NCI-H1417 (cell line): ENCODE measurements at regions not wholly inside any gene's neighbourhood (a gene's known extent, or its start where the extent isn't known, plus 50 kb on each side); places are given as distances from the start of the nearest gene placed in this dataset.
"Not testable (repeated sequence)": the region's sequence is repeated elsewhere in the genome, so short reads cannot be mapped to it uniquely, and the experiment has no call there.

Source experiments
- DNase-seq, 3 experiments: peaks; one replicate each; lab custom pipeline; 2025; lab: John Stamatoyannopoulos, UW

DNA sequence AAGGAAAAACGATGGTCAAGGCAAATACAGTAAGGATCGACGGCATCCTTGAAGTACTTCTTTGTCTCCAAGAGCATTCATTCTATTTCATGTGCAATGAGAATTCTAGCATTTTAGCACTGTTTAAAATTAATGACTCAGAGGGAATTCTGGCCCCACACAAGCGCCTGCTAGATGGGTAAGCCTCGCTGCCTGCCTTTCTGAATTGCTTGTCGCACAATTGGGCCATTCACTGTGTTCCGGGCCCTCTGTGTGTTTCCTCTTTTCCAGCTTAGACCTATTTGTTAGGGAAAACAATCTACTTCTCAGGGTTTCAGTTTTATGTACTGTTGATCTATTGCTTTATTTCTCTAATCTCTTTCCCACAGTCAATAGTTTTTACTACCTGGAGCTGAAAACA lies 204.7 kb upstream of the ZNF32 start:
- no peak for DNase-seq

DNA sequence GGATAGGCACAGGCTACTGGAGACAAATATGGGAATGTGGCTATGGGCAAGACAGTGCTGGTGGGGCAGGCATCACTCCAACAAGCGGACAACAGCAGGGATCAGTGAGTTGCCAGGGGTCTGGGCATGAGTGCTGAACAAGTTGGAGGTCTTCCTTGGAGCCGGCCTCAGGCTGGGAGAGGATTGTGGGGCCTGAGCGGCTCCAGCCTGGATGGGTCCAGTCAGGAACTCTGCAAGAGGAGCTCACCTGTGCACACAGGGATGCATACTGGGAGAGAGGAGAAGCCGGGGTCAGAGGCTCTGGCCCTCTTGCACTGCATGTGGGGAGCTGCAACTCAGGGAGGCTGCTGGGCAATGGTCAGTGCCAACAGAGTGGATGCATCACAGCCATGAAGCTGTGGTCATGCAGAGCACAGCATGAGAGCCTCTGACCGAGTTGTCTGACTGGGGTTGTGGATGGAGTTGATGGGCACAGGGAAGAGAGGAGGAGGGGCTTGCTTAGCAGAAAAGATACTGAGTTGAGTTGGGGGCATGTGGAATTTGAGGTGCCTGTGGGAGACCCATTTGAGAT lies 204.0 kb upstream of the ZNF32 start:
- no peak for DNase-seq

DNA sequence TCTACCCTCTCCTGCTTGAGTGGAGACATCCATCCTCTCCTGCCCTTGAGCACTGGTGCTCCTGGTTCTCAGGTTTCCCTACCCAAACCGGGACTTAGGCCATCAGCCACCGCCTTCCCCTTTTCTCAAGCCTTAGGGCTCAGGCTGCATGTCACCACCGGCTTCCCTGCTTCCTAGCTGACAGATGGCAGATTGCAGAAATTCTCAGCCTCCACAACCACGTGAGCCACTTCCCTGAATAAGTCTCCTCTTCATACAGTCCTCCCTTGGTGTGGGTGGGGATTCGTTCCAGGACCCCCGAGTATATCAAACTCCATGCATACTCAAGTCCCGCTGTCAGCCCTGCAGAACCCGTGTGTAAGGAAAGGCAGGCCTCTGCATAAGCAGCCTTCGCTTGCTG lies 203.5 kb upstream of the ZNF32 start:
- DNase-seq = no peak

DNA sequence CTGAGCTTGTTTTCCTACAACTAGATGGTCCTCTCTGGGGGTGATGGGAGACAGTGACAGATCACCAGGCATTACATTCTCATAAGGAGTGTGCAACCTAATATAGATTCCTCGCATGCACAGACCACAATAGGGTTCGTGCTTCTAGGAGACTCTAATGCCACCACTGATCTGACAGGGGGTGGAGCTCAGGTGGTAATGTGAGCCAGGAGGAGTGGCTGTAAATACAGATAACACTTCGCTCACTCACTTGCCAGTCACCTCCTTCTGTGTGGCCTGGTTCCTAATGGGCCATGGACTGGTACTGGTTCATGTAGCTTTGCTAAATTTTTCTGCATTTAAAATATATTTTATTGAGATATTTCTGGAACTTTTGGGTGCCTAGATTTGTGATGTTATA lies 202.3 kb upstream of the ZNF32 start:
- DNase-seq = no peak

DNA sequence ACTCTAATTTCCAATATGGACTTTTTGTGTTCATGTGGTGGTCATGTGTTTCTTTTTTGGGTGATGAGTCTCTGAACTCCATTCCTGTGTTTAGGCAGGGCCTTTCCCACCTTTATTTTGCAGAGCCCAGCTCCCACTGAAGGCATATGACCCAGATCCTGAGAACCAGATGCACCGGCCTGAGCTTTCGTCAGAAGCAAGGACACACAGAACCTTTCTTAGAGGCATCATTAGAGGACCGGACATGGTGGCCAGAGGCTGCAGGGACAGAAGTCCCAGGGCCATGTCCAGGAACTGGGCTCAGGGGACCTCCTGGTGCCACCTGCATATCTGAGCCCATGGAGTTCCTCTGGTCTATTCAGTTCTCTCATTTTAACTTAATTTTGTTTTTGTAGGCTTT lies 200.9 kb upstream of the ZNF32 start:
- DNase-seq = no peak

DNA sequence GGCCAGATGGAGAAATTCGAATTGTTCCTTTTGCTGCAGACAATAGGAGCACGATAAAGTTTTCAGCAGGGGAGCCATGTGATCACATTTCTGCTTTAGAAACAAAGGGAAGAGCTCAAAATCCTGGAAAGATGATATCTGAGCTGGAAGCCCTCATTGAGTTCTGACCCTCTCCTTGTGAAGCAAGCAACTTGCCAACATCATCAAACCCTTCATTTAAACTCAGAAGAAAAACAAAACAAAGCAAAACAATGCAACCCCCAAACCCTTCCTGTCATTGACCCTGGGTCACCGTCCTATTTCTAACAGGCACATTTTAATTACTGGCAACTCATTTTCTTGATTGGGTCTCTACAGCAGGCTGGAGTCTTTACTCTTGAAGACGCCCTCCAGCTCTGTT lies 198.3 kb upstream of the ZNF32 start:
- no peak for DNase-seq

DNA sequence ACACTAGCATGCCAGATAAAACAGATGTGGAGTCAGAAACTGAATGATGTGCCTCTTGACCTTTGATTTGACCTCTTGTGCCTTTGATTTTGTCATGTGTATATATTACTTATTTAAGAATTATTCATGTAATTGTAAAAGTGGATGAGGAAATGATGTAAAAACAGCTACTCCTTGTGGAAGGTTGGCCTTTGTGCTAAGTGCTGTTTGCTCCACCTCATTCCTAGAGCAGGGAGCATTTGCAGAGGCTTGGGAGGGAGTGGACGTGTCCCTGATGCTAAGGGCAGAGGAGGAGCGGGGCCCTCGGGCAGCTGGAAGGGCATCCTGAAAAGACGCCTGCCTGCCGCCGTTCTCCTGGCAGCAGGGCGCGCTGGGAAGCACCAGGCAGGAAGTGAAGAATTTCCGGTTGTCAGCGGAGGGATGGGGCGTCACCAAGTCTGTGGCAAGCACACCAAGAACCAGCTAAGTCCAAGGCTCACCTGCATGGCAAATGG lies 197.6 kb upstream of the ZNF32 start:
- no peak for DNase-seq

DNA sequence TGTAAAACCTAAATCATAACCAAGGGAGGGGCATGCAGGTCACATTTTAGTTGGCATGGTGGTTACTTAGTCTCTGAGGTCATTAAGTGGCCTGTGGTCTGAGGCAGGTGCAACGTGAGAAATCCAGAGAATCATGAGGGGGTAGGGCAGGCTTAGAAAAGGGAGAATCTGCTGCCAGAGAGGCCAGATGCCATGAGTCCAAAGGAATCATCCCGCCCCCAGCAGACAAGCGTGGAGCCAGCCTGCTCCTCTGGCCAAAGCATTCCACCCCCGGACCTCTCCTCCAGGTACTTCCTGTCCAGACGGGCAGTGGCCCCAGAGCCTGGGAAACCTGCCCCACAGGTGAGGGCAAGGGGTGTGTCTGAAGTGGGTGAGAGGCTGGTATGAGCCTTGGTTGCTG lies 196.4 kb upstream of the ZNF32 start:
- no peak for DNase-seq

DNA sequence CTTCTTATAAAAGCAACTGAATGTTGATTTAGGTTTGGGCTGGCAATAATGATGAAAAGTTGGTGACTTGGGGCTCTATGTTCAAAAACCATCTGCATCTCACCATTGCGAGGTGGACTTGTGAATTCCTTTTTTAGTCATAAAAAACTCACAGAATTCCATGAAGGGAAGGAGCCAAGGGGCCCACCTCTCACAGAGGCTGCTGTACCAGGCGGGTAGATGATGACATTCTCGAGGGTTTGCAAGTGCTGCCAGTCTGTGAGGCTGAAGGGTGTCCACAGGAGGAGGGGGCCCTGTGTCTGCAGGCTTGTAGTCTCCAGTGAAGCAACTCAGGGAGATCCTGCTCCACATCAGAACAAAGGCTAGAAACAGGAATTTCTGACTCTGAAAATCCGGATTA lies 195.5 kb upstream of the ZNF32 start:
- DNase-seq = no peak

DNA sequence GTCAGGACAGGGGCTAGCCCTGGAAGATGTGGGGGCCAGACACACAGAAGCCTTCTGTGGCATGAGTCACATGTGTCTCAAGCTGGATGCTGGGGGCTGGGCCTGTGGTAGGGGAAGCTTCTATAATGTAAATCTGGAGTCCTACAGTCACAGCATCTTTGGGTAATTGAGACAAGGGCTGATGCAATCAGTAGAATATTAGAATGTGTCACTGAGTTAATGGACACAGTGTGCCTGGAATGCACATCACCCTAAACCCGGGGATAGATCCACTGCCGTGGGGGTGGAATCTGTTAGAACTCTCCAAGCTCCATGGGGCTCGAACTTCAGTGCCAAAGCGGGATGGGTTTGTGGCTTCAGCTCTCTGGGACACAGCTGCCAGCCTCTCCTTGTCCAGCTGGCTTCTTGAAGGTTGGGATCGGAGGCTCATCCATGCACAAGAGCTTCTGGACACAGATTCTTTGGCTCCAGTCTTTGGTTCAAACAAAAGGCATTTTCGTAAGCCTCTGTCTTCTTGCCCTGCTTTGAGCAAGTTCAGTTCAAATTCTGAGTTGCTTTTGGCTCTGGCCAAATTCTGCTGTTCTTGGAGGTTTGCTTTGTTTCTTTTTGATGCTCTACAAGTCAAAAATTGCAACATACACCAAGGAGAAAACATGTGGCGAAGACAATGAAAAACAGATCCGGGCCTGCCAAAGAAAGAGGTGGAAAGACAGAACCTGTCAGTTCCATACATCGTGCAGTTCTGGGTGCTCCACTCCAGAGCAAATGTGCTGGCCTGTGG lies 194.8 kb upstream of the ZNF32 start:
- no peak for DNase-seq

DNA sequence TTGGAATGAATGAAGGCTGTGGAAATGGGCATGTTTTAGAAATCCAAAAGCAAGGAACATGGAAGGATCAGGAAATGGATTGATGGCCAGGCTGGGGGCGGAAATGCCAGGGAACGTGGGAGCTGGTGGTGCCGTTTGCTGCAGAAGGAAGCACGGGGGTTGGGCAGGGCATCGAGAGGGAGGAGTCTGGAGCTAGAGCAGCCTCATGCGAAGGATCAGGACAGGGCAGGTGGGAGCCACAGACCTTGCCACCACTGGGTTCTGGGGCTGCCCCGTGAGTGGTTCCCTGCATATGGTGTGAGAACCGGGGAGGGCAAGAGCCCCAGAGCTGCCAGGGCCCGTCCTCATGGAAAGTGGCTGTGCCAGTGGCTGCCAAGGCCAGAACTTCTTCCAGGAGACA lies 193.8 kb upstream of the ZNF32 start:
- DNase-seq = no peak

DNA sequence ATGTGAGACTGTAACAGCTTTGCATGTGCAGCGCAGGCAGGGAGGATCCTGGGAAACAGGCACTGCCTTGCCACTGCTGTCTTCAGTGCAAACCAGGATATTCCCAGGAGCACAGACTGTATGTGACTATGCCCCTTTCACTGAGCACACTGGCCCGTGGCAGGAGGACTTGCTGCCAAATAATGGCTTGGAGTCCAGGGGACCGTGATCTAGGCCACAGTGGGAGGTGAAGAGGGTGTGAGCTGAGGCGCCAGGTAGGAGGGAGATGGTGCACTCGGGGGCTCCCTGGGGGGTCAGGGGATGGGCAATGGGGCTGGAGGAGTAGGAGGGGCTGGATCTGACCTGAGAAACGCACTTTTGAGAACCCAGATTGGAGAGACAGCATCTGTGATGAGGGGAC lies 193.4 kb upstream of the ZNF32 start:
- no peak for DNase-seq

DNA sequence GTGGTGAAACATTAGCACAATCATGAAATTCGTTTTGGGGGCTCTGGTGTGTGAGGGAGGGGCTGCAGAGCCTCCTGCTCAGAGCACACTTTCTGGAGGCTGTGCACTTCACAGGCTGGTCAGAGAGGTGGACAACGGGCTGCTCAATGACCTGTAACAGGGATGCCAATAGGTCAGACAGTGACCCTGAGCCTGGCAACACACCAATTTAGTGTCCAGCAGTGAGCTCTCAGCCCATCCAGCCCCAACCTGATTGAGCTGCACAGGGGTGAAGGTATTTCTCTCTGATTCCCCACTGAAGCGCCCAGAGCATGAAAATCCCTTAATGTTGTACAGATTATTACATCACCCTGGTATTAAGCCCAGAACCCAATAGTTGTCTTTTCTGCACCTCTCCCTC lies 191.3 kb upstream of the ZNF32 start:
- DNase-seq = no peak

DNA sequence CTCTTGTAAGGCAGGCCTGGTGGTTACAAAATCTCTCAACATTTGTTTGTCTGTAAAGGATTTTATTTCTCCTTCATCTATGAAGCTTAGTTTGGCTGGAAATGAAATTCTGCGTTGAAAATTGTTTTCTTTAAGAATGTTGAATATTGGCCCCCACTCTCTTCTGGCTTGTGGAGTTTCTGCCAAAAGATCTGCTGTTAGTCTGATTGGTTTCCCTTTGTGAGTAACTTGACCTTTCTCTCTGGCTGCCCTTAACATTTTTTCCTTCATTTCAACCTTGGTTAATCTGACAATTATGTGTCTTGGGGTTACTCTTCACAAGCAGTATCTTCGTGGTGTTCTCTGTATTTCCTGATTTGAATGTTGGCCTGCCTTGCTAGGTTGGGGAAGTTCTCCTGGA lies 186.1 kb upstream of the ZNF32 start:
- DNase-seq = not testable (repeated sequence)

DNA sequence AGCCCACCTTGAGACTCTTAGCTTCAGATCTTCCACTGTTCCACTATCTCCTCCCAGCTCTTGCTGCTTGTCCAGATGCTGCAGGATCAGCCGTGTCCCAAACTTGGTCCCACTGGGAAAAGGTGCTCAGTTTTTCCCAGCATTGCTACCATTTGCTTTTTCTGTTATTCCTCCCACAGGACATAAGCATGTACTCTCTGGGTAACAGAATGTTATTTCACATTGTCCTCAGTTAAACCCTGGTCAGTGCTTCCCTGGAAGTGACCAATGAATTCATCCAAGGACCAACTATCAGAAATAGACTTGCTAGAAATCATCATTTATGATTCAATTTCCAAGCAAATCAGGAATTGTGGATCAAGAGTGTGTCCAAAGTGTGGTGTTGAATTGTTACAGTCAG lies 179.2 kb upstream of the ZNF32 start:
- no peak for DNase-seq

DNA sequence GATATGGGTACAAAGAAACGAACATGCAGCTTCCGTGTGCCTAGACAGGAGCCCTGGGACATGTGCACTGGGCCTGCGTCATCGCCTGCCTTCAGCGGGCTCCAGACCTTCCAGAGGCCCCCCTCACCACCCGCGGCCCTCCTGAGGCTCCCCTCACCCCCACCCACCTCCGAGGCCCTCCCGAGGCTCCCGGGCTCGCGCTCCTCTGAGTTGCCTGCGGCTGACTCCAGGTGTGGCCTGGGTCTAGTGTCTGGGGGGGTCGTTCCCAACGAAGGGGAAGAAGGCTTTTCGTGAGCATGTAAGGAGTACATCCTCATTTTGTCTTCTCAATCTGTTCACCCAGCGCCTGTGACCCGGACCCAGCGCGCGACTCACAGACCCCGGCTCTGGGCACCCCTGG lies 177.3 kb upstream of the ZNF32 start:
- DNase-seq = no peak

DNA sequence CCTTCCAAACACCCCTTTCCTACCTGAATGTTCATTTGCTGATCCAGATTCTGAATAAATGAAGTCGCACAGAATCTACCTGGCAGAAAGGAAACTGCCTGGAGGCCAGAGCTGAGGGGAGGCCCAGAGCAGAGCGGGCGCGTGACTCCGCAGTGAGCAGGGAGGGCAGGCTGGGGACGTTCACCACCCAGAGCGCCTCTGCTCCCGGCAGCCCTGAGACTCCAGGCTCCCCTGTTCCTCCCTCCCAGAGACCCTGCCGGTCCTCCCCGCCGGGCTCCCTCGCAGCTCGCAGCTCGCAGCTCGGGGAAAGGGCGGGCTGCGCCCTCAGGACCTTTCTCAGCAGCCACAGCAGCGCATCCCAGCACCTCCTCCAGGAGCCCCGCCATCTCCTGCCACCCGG lies 176.7 kb upstream of the ZNF32 start:
- DNase-seq = no peak

DNA sequence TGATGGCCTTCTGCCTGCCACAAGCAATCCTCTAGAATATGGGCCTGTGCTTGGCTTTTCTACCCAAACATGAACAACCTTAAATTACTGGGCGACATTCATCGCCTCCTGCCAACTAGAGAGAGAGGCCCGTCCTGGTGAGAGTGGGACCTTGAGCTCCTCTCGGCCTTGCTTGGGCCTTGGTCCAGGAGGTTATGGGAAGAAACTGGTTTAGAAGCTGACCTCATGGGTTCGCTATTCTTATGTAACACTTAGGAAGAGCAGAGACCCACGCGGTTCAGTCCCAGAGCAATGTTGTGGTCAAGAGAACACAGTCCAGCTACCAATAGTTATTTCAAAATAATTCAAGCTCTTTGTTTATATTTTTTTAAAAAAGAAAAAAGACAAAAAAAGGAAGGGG lies 176.3 kb upstream of the ZNF32 start:
- DNase-seq = no peak

DNA sequence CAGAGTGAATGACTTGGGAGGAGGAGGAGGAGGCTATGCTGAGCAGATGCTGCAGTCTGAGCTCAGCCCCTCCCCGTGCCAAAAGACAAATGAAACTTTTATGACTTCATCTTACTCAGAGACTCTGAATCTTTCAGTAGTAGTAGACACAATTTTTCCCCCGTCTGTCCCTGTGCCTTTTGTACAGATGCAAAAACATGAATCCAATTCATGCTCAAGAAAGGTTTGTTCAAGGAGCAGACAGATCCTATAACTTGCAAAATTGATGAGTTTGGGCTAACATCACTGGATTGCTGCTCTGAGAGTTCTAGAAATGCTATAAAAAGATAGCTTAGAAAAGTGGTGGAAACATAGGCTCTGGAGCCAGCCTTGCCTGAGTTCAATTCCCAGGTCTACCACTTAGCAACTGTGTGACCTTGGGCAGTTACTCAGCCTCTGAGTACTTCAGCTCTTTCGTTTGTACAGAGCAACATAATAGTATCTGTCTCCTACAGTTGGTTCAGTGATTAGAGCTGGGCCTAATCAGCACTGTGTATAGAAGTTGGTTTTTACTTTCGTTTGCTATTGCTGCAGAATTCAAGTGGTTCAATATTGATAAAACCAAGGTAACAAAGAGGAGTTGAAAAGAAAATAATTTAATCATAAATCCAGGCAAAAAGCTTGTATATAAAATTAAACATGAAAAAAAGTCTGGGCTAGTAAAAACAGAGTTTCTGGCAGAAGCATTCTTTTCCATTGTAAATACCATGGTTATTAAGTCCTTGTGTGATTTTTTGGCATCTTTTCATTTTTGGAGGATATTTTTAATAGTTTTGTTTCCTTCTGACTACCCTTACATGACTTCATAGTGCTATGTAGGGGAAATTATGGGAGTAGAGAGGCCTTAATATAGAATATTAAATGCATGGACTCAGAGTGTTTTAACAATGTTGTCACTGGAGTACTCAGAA lies 174.2 kb upstream of the ZNF32 start:
- no peak for DNase-seq

DNA sequence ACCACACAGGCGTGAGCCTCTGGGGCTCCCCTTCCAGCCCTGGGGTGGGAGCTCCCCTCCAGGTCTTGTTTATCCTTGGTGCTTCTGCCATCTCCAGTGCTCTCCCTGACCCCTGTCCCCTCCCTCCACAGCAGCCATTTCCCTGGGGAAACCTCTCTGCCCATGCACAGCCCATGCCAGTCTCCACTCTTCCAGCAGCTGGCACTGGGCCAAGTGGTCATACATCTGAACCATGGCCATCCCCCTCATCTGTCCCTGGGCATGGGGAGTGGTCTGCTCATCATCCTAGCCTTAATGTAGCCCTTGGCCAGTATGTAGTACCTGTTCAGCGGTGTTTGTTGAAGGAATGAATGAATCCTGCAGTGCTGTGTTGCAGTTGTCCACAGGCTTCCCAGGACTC lies 172.4 kb upstream of the ZNF32 start:
- no peak for DNase-seq

DNA sequence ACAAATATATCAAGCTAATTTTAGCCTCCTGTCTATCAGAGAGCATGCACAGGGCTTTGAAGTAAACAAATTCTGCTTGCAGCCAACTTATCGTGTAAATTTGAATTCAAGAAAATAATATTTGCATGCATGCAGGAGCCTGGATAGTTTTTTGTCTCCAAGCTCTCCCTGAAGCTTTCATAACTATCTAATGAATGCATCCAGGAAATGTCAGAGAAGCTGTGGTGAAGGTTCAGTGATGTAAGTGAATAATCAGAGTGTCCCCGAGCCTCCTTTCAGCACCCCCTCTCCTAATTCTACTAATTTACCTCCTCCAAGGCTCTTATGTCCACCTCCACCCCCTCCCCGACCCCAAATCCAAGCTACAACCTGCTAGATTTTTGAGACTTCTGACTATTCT lies 172.0 kb upstream of the ZNF32 start:
- no peak for DNase-seq

DNA sequence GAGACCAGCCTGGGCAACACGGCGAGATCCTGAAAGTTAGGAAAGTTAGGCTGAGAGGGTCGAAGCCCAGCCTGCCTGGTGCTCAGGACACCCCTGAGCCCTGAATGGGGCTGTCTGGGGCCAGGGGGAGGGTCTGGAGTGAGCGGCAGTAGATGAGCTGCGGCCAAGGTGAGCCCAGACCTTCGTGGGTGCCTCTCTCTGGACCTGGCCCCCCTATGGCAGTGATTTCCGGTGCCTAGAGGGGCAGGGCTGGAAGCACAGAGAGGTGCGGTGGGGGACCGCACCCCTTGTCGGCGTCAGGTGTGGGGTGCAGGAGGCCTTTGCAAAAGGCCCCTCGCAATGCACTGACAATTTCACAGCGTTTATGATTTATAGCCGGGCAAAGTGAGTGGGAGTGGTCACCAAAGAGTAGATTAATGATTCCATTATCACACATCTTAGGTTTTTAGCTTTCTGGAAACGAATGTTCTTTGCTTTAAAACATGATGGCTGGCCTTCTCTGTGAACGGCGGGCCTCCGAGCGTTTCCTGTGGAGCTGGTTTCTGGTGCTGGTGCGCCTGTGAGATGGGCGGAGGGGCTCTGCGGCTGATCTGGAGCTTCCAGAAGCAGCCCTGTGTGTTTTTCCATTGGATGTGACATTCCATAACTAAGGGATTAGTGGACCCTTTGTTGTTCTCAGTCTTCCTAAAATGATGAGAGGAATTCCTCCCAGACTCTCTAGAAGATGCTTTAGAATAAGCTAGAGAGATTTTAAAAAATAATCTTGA lies 171.0 kb upstream of the ZNF32 start:
- no peak for DNase-seq
